Breast epithelium (tissue), 3 donors: ENCODE measurements at regions not wholly inside any gene's neighbourhood (a gene's known extent, or its start where the extent isn't known, plus 50 kb on each side); places are given as distances from the start of the nearest gene placed in this dataset.

ENCODE experiments used
- CTCF ChIP-seq, 3 donors: fragments of 450-650 bp; IDR thresholded peaks; one replicate each; pipeline ENCODE4 v1.5.1; 2016 to 2017; ENCODE audit warnings: antibody characterized with exemption in 3 of 3, mild to moderate bottlenecking in 3 of 3, moderate library complexity in 3 of 3
- POLR2A ChIP-seq: fragments of 450-650 bp; IDR thresholded peaks from one replicate; pipeline ENCODE4 v1.6.1; 2016; ENCODE audit warnings: antibody characterized with exemption, mild to moderate bottlenecking, moderate library complexity

- TF ChIP-seq POLR2A (no peak), CTCF (IDR thresholded peaks at IDR 0.05) (no peak)
Observed at GRCh38 chr16:75792771-75793492, 66.6 kb upstream of the CPHXL start.
